A549 (cell line): ENCODE measurements at regions not wholly inside any gene's neighbourhood (a gene's known extent, or its start where the extent isn't known, plus 50 kb on each side); places are given as distances from the start of the nearest gene placed in this dataset.
"Not testable (repeated sequence)": the region's sequence is repeated elsewhere in the genome, so short reads cannot be mapped to it uniquely, and the experiment has no call there.

Experiments used
- CBX2 ChIP-seq: fragments of 200-600 bp; sonication (generic); IDR thresholded peaks from 2 replicates; pipeline ENCODE4 v1.6.1; 2016; ENCODE audit warnings: low read depth, mild to moderate bottlenecking, borderline replicate concordance
- CHD4 ChIP-seq: fragments of 200-600 bp; sonication (generic); IDR thresholded peaks from 2 replicates; pipeline ENCODE4 v1.6.1; 2016; ENCODE audit warnings: antibody characterized with exemption, mild to moderate bottlenecking, borderline replicate concordance
- CTCF ChIP-seq: fragments of >200 bp; sonication (Bioruptor Twin); formaldehyde crosslinking; IDR thresholded peaks from 3 replicates; pipeline ENCODE4 v1.5.1; 2016
- KDM1A ChIP-seq: fragments of 200-600 bp; sonication (generic); IDR thresholded peaks from 2 replicates; pipeline ENCODE4 v1.6.1; 2016; ENCODE audit warnings: low read depth, mild to moderate bottlenecking
- KDM5A ChIP-seq: fragments of 200-600 bp; sonication (generic); IDR thresholded peaks from 2 replicates; pipeline ENCODE4 v1.6.1; 2016; ENCODE audit warnings: antibody characterized with exemption, mild to moderate bottlenecking
- NPAS2 ChIP-seq: fragments of 250-450 bp; sonication (Bioruptor Pico); IDR thresholded peaks from 2 replicates; pipeline ENCODE4 v1.8.0; 2022; ENCODE audit warnings: mild to moderate bottlenecking, moderate library complexity, borderline replicate concordance
- NR3C1 ChIP-seq: fragments of >200 bp; sonication (Bioruptor Twin); formaldehyde crosslinking; IDR thresholded peaks from 3 replicates; pipeline ENCODE4 v1.6.1; 2017
- POLR2A ChIP-seq: IDR thresholded peaks from 2 replicates; pipeline ENCODE4 v1.6.1; 2012; ENCODE audit warnings: mild to moderate bottlenecking, low read length
- TFCP2L1 ChIP-seq: fragments of 250-450 bp; sonication (Bioruptor Pico); IDR thresholded peaks from 2 replicates; pipeline ENCODE4 v1.5.0; 2021; ENCODE audit warnings: mild to moderate bottlenecking
- ZC3H11A ChIP-seq: fragments of 450-650 bp; IDR thresholded peaks from 2 replicates; pipeline ENCODE4 v1.6.1; 2014; ENCODE audit warnings: antibody characterized with exemption, mild to moderate bottlenecking
- ZFP36 ChIP-seq: fragments of 450-650 bp; IDR thresholded peaks from 2 replicates; pipeline ENCODE4 v1.6.1; 2014; ENCODE audit warnings: borderline replicate concordance; ENCODE audit not compliant: partially characterized antibody
- TF ChIP-seq, protein P1 (sequence below): IDR thresholded peaks from 2 replicates; pipeline ENCODE4 v1.6.1; 2012

GRCh38 chr1:60940685-60941084 is 141.7 kb upstream of the NFIA start:
- TF ChIP-seq KDM5A; CTCF; KDM1A; CHD4; POLR2A; ZFP36; CBX2; NPAS2 (CRISPR knock-in tag); TFCP2L1 (CRISPR knock-in tag); ZC3H11A; NR3C1: not testable (repeated sequence)
- TF ChIP-seq, protein P1, sequence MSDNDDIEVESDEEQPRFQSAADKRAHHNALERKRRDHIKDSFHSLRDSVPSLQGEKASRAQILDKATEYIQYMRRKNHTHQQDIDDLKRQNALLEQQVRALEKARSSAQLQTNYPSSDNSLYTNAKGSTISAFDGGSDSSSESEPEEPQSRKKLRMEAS, result not testable (repeated sequence)
